ENCODE measurements at regions not wholly inside any gene's neighbourhood (a gene's known extent, or its start where the extent isn't known, plus 50 kb on each side); places are given as distances from the start of the nearest gene placed in this dataset.

GRCh38 chr13:43985422-43986072, 105.8 kb downstream of the LACC1 start:
- no peak for DNase-seq

- DNase-seq: no peak
These were observed 106.8 kb downstream of the LACC1 start for GRCh38 chr13:43986421-43986981.

- no peak for DNase-seq
These were observed 108.6 kb downstream of the LACC1 start for GRCh38 chr13:43988302-43988701.

GRCh38 chr13:43990021-43990420, 110.3 kb downstream of the LACC1 start:
- no peak for DNase-seq

GRCh38 chr13:43990829-43991228, 111.1 kb downstream of the LACC1 start:
- no peak for DNase-seq

GRCh38 chr13:43991773-43992201, 112.1 kb downstream of the LACC1 start:
- no peak for DNase-seq

GRCh38 chr13:43992211-43992610, 112.5 kb downstream of the LACC1 start:
- DNase-seq: no peak

- no peak for DNase-seq
These were observed 115.5 kb downstream of the LACC1 start for GRCh38 chr13:43994999-43995859.

- no peak for DNase-seq
These were observed 116.5 kb downstream of the LACC1 start for GRCh38 chr13:43996221-43996620.

- no peak for DNase-seq
These were observed 123.8 kb downstream of the LACC1 start for GRCh38 chr13:44003481-44003880.

- no peak for DNase-seq
These were observed 125.2 kb downstream of the LACC1 start for GRCh38 chr13:44004878-44005277.

GRCh38 chr13:44007451-44007850, 127.7 kb downstream of the LACC1 start:
- DNase-seq: no peak

GRCh38 chr13:44011036-44011435, 131.3 kb downstream of the LACC1 start:
- DNase-seq: no peak

- no peak for DNase-seq
These were observed 133.4 kb downstream of the LACC1 start for GRCh38 chr13:44012910-44013757.

GRCh38 chr13:44013758-44014291, 134.1 kb downstream of the LACC1 start:
- DNase-seq: no peak

- no peak for DNase-seq
These were observed 134.8 kb downstream of the LACC1 start for GRCh38 chr13:44014501-44014900.

GRCh38 chr13:44015118-44015517, 135.4 kb downstream of the LACC1 start:
- DNase-seq: no peak

GRCh38 chr13:44015811-44016210, 136.1 kb downstream of the LACC1 start:
- no peak for DNase-seq

- DNase-seq: no peak
These were observed 138.1 kb downstream of the LACC1 start for GRCh38 chr13:44017756-44018309.

GRCh38 chr13:44019651-44020050, 139.9 kb downstream of the LACC1 start:
- no peak for DNase-seq

GRCh38 chr13:44021422-44021821, 141.7 kb downstream of the LACC1 start:
- DNase-seq: no peak

GRCh38 chr13:44022196-44022595, 142.5 kb downstream of the LACC1 start:
- no peak for DNase-seq

All from stimulated activated naive CD4-positive, alpha-beta T cell treated with Interleukin-2 at 50 U/mL for 16 hours (primary cell).